Keratinocyte (primary cell): ENCODE measurements at regions not wholly inside any gene's neighbourhood (a gene's known extent, or its start where the extent isn't known, plus 50 kb on each side); places are given as distances from the start of the nearest gene placed in this dataset.

Source experiments
- DNase-seq: peaks from one replicate; pipeline ENCODE4 v3.0.0-alpha.2; 2011; ENCODE audit warnings: low read depth, missing footprints, low spot score
- FAIRE-seq: peaks from 2 replicates; lab custom pipeline; 2011; peaks lifted over from hg19 to GRCh38; lab: Jason Lieb, UNC
- H2AFZ ChIP-seq: 2 replicates; pipeline ENCODE4 v1.6.0; 2012; ENCODE audit warnings: low read length, control low read depth, inconsistent platforms; ENCODE audit not compliant: control insufficient read depth
- H3K27ac ChIP-seq: 2 replicates; pipeline ENCODE4 v1.5.1; 2011; ENCODE audit warnings: low read length; ENCODE audit not compliant: control insufficient read depth, insufficient read depth
- H3K27me3 ChIP-seq: 3 replicates; pipeline ENCODE4 v1.6.0; 2011; ENCODE audit warnings: low read length; ENCODE audit not compliant: control insufficient read depth, insufficient read depth; ENCODE audit errors: extremely low read depth
- H3K36me3 ChIP-seq, 2 experiments: 2 replicates in 1 of 2; 3 replicates in 1 of 2; pipeline ENCODE4 v1.5.1; 2011; ENCODE audit warnings: low read length in 2 of 2, mild to moderate bottlenecking in 1 of 2; ENCODE audit not compliant: control insufficient read depth in 2 of 2, insufficient read depth in 2 of 2; ENCODE audit errors: extremely low read depth in 1 of 2
- H3K4me1 ChIP-seq: 3 replicates; pipeline ENCODE4 v1.5.1; 2011; ENCODE audit warnings: low read length; ENCODE audit not compliant: control insufficient read depth, insufficient read depth; ENCODE audit errors: extremely low read depth
- H3K4me2 ChIP-seq: 3 replicates; pipeline ENCODE4 v1.6.0; 2011; ENCODE audit warnings: low read depth, low read length; ENCODE audit not compliant: control insufficient read depth, insufficient read depth; ENCODE audit errors: extremely low read depth
- H3K4me3 ChIP-seq, 3 experiments: fragments of 200-600 bp in 1 of 3; sonication (generic) in 1 of 3; 2 replicates in 2 of 3; 3 replicates in 1 of 3; pipeline ENCODE4 v1.5.1; 2011 to 2016; ENCODE audit warnings: low read length in 3 of 3, mild to moderate bottlenecking in 3 of 3, control low read depth in 2 of 3, inconsistent platforms in 1 of 3, low read depth in 1 of 3, mixed read lengths in 1 of 3, mixed run types in 1 of 3, moderate library complexity in 1 of 3; ENCODE audit not compliant: control insufficient read depth in 2 of 3, insufficient read depth in 2 of 3; ENCODE audit errors: extremely low read depth in 1 of 3
- H3K79me2 ChIP-seq: 2 replicates; pipeline ENCODE4 v1.6.0; 2012; ENCODE audit warnings: low read length; ENCODE audit not compliant: control insufficient read depth, insufficient read depth
- H3K9ac ChIP-seq: 3 replicates; pipeline ENCODE4 v1.6.0; 2011; ENCODE audit warnings: low read length; ENCODE audit not compliant: control insufficient read depth, insufficient read depth; ENCODE audit errors: extremely low read depth
- H3K9me1 ChIP-seq: 3 replicates; pipeline ENCODE4 v1.6.0; 2011; ENCODE audit warnings: low read length; ENCODE audit not compliant: control insufficient read depth, insufficient read depth; ENCODE audit errors: extremely low read depth
- H3K9me3 ChIP-seq: 2 replicates; pipeline ENCODE4 v1.5.1; 2012; ENCODE audit warnings: low read depth, low read length; ENCODE audit not compliant: control insufficient read depth
- H4K20me1 ChIP-seq: 3 replicates; pipeline ENCODE4 v1.6.0; 2011; ENCODE audit warnings: low read length; ENCODE audit not compliant: control insufficient read depth, insufficient read depth; ENCODE audit errors: extremely low read depth
- CTCF ChIP-seq, 3 experiments: IDR thresholded peaks in 1 of 3; conservative IDR thresholded peaks in 1 of 3; optimal IDR thresholded peaks in 1 of 3; 2 replicates in 2 of 3; 3 replicates in 1 of 3; pipeline versions ENCODE3 to v1.5.1; 2011; ENCODE audit warnings: low read length in 3 of 3, mild to moderate bottlenecking in 3 of 3, moderate library complexity in 2 of 3, control low read depth in 1 of 3, inconsistent platforms in 1 of 3; ENCODE audit not compliant: insufficient read depth in 2 of 3; ENCODE audit errors: extremely low read depth in 1 of 3
- EZH2 ChIP-seq: IDR thresholded peaks from one replicate; pipeline ENCODE4 v1.6.1; 2012; ENCODE audit warnings: inconsistent platforms, mild to moderate bottlenecking, low read length, moderate library complexity
- dilution Hi-C: fragments of 300-500 bp; cut with MboI; formaldehyde crosslinking; loops from one replicate; pipeline ENCODE4 v1.7.0; 2020; ENCODE audit warnings: low sequenced_read_pairs; ENCODE audit not compliant: extremely low pct_ligation_motif_present
- small RNA-seq, 3 experiments: library from RNA; depleted of rRNA; stranded (forward); fragments of <200 nt; gene quantifications; one replicate each; pipeline ENCODE3, GENCODE V24; 2012; ENCODE audit warnings: low read depth in 3 of 3, low replicate concordance in 1 of 3; ENCODE audit not compliant: insufficient read length in 3 of 3

- dilution Hi-C loops: no loop called here
Measured at GRCh38 chr12:16668198-16668597, 62.2 kb upstream of the LMO3 start.

GRCh38 chr12:16658699-16659098 lies 52.7 kb upstream of the LMO3 start:
- no peak for TF ChIP-seq EZH2
- no peak for TF ChIP-seq CTCF (optimal IDR thresholded peaks at IDR 0.05 in 1 of 3, IDR thresholded peaks at IDR 0.05 in 1 of 3, conservative IDR thresholded peaks at IDR 0.05 in 1 of 3; ENCODE audit: extremely low read depth in 1 of 3, insufficient read depth in 2 of 3, low read length in 3 of 3)
- no peak for DNase-seq
- FAIRE-seq: no peak
- Histone ChIP-seq H3K4me3 (no peak overlapping the region), H2AFZ (no peak overlapping the region), H4K20me1 (no peaks in the 10 kb centered on the region), H3K9me1 (no peaks in the 10 kb centered on the region), H3K4me1 (no peaks in the 10 kb centered on the region), H3K79me2 (no peaks in the 10 kb centered on the region), H3K9me3 (no peaks in the 10 kb centered on the region), H3K27me3 (no peaks in the 10 kb centered on the region), H3K9ac (no peak overlapping the region), H3K36me3 (no peaks in the 10 kb centered on the region), H3K27ac (no peak overlapping the region), H3K4me2 (no peak overlapping the region)
- dilution Hi-C loops: no loop called here

More at GRCh38 chr12:16668198-16668597, 62.2 kb upstream of the LMO3 start:
- no peaks in the 10 kb centered on the region for H3K9me1 ChIP-seq
- no peak overlapping the region for H3K27ac ChIP-seq
- no peaks in the 10 kb centered on the region for H3K36me3 ChIP-seq
- H3K4me1 ChIP-seq: no peaks in the 10 kb centered on the region
- H4K20me1 ChIP-seq: no peaks in the 10 kb centered on the region
- no peak for TF ChIP-seq CTCF (optimal IDR thresholded peaks at IDR 0.05 in 1 of 3, IDR thresholded peaks at IDR 0.05 in 1 of 3, conservative IDR thresholded peaks at IDR 0.05 in 1 of 3; ENCODE audit: extremely low read depth in 1 of 3, insufficient read depth in 2 of 3, low read length in 3 of 3)
- TF ChIP-seq EZH2: no peak
- no peak for FAIRE-seq
- DNase-seq: no peak
- H3K9me3 ChIP-seq: no peaks in the 10 kb centered on the region
- no peak overlapping the region for H3K9ac ChIP-seq
- no peak overlapping the region for H3K4me2 ChIP-seq
- no peak overlapping the region for H2AFZ ChIP-seq
- H3K27me3 ChIP-seq: no peaks in the 10 kb centered on the region
- no peak overlapping the region for H3K4me3 ChIP-seq
- no peaks in the 10 kb centered on the region for H3K79me2 ChIP-seq

Small RNA genes in the stretch of these regions (small RNA-seq; reads per million reads assigned to genes)
- 0 reads per million in 3 experiments for gene RNU6-837P
